CD4-positive, alpha-beta T cell treated with Interferon alpha-2 for 1 hour (primary cell): ENCODE measurements at regions not wholly inside any gene's neighbourhood (a gene's known extent, or its start where the extent isn't known, plus 50 kb on each side); places are given as distances from the start of the nearest gene placed in this dataset.
A peak's percentile ranks its signal among the peaks of the same experiment; 100 is the strongest.

ENCODE experiments used
- DNase-seq, 2 donors: peaks; one replicate each; pipeline ENCODE4 v3.0.0-alpha.2; 2020 to 2022

- DNase-seq = peak in 1 of 2 donors; percentile 24
Measured at GRCh38 chr11:112795142-112795815, 165.9 kb upstream of the NCAM1 start.

- DNase-seq = no peak
Measured at GRCh38 chr11:112795911-112796649, 165.1 kb upstream of the NCAM1 start.

- no peak for DNase-seq
Measured at GRCh38 chr11:112797092-112797491, 164.1 kb upstream of the NCAM1 start.

GRCh38 chr11:112797648-112798293 lies 163.4 kb upstream of the NCAM1 start:
- DNase-seq = peak; percentile 18 to 19

- DNase-seq = no peak
Measured at GRCh38 chr11:112801025-112801816, 160.0 kb upstream of the NCAM1 start.

- no peak for DNase-seq
Measured at GRCh38 chr11:112801817-112802088, 159.5 kb upstream of the NCAM1 start.

- DNase-seq = no peak
Measured at GRCh38 chr11:112805658-112806057, 155.6 kb upstream of the NCAM1 start.

GRCh38 chr11:112806256-112806655 lies 155.0 kb upstream of the NCAM1 start:
- no peak for DNase-seq

GRCh38 chr11:112806876-112807275 lies 154.3 kb upstream of the NCAM1 start:
- no peak for DNase-seq

- no peak for DNase-seq
Measured at GRCh38 chr11:112809429-112809828, 151.8 kb upstream of the NCAM1 start.

GRCh38 chr11:112810951-112811350 lies 150.3 kb upstream of the NCAM1 start:
- no peak for DNase-seq

- DNase-seq = no peak
Measured at GRCh38 chr11:112811783-112812182, 149.4 kb upstream of the NCAM1 start.

- no peak for DNase-seq
Measured at GRCh38 chr11:112812729-112813128, 148.5 kb upstream of the NCAM1 start.

GRCh38 chr11:112814168-112814567 lies 147.1 kb upstream of the NCAM1 start:
- no peak for DNase-seq

- DNase-seq = no peak
Measured at GRCh38 chr11:112817376-112817775, 143.8 kb upstream of the NCAM1 start.

GRCh38 chr11:112822478-112823274 lies 138.5 kb upstream of the NCAM1 start:
- DNase-seq = no peak

GRCh38 chr11:112826026-112826425 lies 135.2 kb upstream of the NCAM1 start:
- DNase-seq = no peak

GRCh38 chr11:112826788-112827187 lies 134.4 kb upstream of the NCAM1 start:
- no peak for DNase-seq

GRCh38 chr11:112828421-112828820 lies 132.8 kb upstream of the NCAM1 start:
- no peak for DNase-seq

- DNase-seq = no peak
Measured at GRCh38 chr11:112829971-112830654, 131.1 kb upstream of the NCAM1 start.

- DNase-seq = no peak
Measured at GRCh38 chr11:112831041-112831440, 130.2 kb upstream of the NCAM1 start.
